GM13976 (cell line): ENCODE measurements at regions not wholly inside any gene's neighbourhood (a gene's known extent, or its start where the extent isn't known, plus 50 kb on each side); places are given as distances from the start of the nearest gene placed in this dataset.

Source experiments
- DNase-seq: peaks from one replicate; pipeline ENCODE4 v3.0.0; 2012; ENCODE audit warnings: low spot score
- CTCF ChIP-seq: IDR thresholded peaks from 2 replicates; pipeline ENCODE4 v1.5.1; 2012; ENCODE audit warnings: borderline replicate concordance, mild to moderate bottlenecking; ENCODE audit not compliant: insufficient read depth; ENCODE audit errors: extremely low read depth, missing control alignments, control extremely low read depth
- in situ Hi-C: fragments of 300-500 bp; cut with MboI; formaldehyde crosslinking; loops from one replicate; pipeline ENCODE4 v1.12.0; 2022; ENCODE audit warnings: low sequenced_read_pairs, mixed read lengths, inconsistent platforms; ENCODE audit not compliant: unreplicated experiment

GRCh38 chr2:3010001-3010400 lies 367.6 kb downstream of the EIPR1 start:
- in situ Hi-C loops, result no loop called here
- no peak for DNase-seq
- TF ChIP-seq CTCF, result no peak

GRCh38 chr2:3009483-3009882 lies 368.1 kb downstream of the EIPR1 start:
- in situ Hi-C loops, result no loop called here
- no peak for DNase-seq
- no peak for TF ChIP-seq CTCF

- DNase-seq, result no peak
- no peak for TF ChIP-seq CTCF
- in situ Hi-C loops, result no loop called here
Measured at GRCh38 chr2:3009005-3009404, 368.6 kb downstream of the EIPR1 start.

DNA sequence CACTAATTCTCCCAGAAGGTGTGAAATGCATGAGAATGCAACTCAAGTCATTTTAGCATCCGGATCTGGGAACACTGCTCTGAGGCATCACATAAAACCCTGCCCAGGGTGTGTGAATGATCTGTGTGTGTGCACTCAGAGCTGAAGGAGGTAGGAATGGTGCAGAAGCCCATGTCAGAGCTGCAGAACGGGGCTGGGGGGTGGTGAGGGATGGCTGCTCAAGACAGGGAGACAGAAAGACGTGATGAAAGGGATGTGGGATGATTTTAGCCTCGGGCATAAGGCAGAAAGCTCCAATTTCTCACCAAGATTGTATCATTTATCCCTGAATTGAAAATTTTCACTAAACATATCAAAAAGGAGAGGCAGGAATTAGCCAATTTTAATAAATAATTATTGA lies 369.1 kb downstream of the EIPR1 start:
- TF ChIP-seq CTCF, result no peak
- in situ Hi-C loops, result no loop called here
- DNase-seq, result no peak

DNA sequence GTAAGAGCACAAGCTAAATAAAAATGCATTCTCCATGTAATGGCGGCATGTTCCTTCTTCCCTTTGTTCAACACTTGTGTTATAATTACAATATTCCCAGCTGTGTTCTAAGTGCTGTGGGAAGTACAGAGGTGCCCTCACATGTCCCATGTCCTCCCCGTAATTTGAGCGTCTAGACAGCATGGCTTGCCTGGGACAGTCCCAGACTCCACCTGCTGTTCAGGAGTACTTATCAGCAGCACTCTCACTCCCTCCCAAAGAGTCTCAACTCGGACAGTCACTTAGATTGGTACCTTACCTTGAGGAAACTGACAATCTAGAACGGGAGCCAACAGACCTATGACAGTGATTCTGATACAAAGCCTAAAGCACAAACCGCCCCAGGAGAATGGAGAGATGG lies 370.5 kb downstream of the EIPR1 start:
- DNase-seq, result no peak
- in situ Hi-C loops, result no loop called here
- no peak for TF ChIP-seq CTCF

GRCh38 chr2:3005859-3006501 lies 371.6 kb downstream of the EIPR1 start:
- in situ Hi-C loops, result no loop called here
- no peak for TF ChIP-seq CTCF
- DNase-seq, result no peak
